ENCODE measurements at regions not wholly inside any gene's neighbourhood (a gene's known extent, or its start where the extent isn't known, plus 50 kb on each side); places are given as distances from the start of the nearest gene placed in this dataset.

DNA sequence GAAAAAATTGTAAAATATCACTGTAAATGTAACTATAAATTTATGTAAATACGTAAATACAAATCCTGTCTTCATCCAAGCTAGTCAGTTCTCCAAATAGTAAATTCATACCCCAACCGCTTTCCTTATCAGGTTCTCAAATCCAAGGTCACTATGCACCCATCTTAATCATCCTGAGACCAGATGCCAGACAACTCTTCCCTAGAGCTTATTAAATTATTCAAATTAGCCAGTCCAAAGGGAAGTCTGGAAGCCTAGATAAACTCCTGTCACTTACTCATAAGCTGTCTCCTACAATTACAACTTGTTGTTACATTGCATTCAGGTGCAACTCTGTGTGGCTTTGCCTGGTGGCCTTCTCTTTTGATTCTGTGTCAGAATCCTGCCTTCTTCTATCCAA lies 836.1 kb upstream of the PCDH20 start:
- TF ChIP-seq, protein P1, sequence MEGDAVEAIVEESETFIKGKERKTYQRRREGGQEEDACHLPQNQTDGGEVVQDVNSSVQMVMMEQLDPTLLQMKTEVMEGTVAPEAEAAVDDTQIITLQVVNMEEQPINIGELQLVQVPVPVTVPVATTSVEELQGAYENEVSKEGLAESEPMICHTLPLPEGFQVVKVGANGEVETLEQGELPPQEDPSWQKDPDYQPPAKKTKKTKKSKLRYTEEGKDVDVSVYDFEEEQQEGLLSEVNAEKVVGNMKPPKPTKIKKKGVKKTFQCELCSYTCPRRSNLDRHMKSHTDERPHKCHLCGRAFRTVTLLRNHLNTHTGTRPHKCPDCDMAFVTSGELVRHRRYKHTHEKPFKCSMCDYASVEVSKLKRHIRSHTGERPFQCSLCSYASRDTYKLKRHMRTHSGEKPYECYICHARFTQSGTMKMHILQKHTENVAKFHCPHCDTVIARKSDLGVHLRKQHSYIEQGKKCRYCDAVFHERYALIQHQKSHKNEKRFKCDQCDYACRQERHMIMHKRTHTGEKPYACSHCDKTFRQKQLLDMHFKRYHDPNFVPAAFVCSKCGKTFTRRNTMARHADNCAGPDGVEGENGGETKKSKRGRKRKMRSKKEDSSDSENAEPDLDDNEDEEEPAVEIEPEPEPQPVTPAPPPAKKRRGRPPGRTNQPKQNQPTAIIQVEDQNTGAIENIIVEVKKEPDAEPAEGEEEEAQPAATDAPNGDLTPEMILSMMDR (IDR thresholded peaks at IDR 0.05), result no peak

DNA sequence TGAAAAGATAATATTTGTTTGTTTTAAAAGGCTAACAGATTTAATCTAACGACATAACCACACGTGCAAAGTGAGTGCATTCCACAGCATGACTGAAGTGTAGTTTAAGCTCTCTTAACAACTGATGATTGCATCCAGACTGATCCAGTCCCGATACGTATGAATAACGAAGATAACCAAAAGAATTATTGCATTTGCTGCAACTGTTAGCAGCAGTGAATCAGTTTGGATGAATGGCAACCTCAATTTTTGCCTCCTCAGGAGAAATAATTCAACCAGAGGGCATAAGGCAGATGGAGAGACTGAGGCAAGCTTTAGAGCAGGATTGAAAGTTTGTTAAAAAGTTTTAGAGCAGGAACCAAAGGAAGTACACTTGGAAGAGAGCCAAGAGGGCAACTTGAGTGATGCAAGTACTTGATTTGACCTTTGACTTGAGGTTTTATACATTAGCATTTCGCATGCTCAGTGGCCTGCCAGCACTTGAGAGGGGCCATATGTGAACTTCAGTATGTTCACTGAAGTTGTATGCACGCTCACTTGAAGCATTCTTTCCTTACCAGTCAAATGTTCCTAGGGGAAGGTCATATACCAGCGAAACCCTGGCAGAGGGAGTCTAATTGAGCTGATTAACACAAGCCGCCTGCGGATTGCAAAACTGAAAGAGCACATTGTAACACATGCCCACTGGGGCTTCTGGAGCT lies 835.0 kb upstream of the PCDH20 start:
- TF ChIP-seq, protein P1 (IDR thresholded peaks at IDR 0.05), result no peak

DNA sequence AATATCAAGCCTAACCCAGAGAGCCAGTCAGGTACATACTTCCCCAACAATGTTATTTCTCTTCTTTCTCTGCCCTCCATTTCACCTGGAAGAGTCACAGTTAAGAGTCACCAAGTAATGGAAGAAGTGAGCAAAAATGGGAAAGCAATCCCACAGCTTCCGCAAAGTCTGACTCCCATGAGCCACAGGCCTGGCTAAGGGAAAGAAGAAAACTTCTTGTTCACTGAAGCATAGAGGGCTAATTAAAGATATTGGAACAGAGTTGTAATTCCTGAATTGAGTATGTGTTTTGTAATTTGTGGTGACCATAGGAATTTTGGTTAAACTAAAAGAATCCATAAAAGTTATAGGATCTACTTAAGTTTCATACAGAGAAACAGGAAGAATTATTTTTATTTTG lies 830.9 kb upstream of the PCDH20 start:
- TF ChIP-seq, protein P1 (IDR thresholded peaks at IDR 0.05), result no peak

DNA sequence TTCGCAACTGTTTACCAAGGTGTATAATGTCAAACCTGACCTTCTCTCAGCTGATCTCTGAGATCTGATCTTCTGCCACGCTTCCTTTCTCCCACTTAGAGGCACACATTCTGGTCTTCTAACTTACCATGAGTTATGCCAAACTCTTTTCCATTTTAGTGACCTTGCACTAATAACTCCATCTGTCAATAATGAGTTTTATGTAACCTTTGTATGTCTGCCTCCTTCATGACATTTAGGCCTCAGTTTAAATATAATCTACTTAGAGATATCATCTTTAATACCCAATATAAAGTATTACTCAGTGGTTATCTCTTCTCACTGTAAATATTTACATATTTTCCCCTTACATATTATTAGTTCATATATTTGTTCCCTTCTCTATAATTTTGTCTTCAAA lies 827.5 kb upstream of the PCDH20 start:
- TF ChIP-seq, protein P1 (IDR thresholded peaks at IDR 0.05), result no peak

DNA sequence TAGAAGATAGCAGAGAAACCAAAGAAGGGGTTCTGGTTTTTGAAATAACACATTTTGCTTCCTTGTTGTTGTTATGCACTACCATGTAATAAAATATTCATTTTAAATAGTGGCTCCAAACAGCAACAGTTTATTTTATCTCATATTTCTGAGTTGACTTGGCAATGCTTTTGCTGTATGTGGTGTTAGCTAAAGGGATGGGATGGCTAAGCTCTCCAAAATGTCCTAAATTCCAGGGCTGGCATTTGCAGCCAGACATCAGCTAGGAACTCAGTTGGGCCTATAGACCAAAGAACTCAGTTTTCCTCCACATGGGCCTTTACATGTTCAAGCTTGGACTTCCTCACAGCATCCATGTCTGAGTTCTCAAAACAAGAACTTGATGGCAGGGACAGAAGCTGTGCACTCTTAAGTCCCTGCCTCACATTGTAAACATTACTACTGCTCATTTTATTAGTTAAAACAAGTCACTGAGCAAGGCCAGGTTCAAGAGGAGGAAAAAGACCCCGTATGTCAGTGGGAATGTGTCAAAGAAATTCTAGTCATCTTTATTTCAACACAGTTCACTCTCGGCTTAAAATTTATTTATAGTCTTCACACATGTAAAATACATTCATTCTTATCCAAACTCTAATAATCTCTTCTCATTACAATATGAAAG lies 819.3 kb upstream of the PCDH20 start:
- TF ChIP-seq, protein P1 (IDR thresholded peaks at IDR 0.05), result no peak

DNA sequence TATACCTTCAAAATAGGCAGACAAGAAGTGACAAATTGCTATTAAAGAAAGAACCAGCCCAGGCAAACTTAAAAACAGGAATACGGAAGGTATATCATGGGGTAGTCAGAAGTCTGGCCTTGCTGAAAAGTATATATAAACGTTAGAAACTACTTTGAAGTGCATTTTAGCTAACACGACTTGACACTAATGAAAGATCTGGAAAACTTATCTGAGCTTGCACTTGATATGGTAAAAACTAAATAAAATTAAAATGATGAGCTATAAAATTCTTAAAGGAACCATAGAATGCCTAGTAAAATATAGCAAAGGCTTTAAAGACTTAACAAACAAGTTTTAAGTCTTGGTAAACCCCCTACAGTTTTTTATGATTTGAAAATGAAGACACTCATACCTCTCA lies 795.3 kb upstream of the PCDH20 start:
- TF ChIP-seq, protein P1 (IDR thresholded peaks at IDR 0.05), result no peak

DNA sequence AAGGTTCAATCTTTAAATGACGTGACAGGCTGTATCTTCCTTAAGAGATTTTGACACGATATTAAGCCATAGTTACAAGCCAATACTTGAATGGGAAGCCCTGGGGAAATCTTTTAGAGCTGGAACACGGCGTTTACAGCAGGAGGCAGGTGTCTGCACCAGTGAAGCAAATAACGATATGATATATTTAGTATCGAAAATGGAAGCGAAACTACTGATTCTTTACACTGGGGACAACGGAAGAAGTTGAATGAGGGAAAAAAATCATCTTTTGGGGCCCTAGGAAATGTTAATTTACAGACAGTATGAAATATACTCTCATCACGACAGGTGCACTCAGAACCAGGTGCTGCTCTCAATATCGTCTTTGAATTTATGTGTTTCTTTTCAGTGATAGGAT lies 793.9 kb upstream of the PCDH20 start:
- TF ChIP-seq, protein P1 (IDR thresholded peaks at IDR 0.05), result no peak

All from LNCAP (cell line).